Progenitor cell of endocrine pancreas (in vitro differentiated cells): ENCODE measurements at regions not wholly inside any gene's neighbourhood (a gene's known extent, or its start where the extent isn't known, plus 50 kb on each side); places are given as distances from the start of the nearest gene placed in this dataset.

Source experiments
- DNase-seq: peaks from one replicate; pipeline ENCODE4 v3.0.0; 2021; ENCODE audit warnings: low spot score; ENCODE audit not compliant: unreplicated experiment
- H3K27ac Mint-ChIP-seq: 2 replicates; pipeline ENCODE4 v1.8.0; 2021; ENCODE audit warnings: mild to moderate bottlenecking, moderate library complexity, mixed read lengths
- H3K27me3 Mint-ChIP-seq: 2 replicates; pipeline ENCODE4 v1.8.0; 2021; ENCODE audit warnings: mixed read lengths
- H3K36me3 Mint-ChIP-seq: 2 replicates; pipeline ENCODE4 v1.8.0; 2022; ENCODE audit warnings: mixed read lengths; ENCODE audit not compliant: insufficient read depth
- H3K4me1 Mint-ChIP-seq: 2 replicates; pipeline ENCODE4 v1.8.0; 2021; ENCODE audit warnings: low read depth, mixed read lengths
- H3K4me3 Mint-ChIP-seq: 2 replicates; pipeline ENCODE4 v1.8.0; 2021; ENCODE audit warnings: low read depth, mild to moderate bottlenecking, moderate library complexity, mixed read lengths
- H3K9me3 Mint-ChIP-seq: 2 replicates; pipeline ENCODE4 v1.8.0; 2021; ENCODE audit warnings: low read depth, mixed read lengths
- TF ChIP-seq, protein P1 (sequence below): fragments of 200-600 bp; sonication (generic); IDR thresholded peaks from one replicate; pipeline ENCODE4 v1.5.0; 2021; ENCODE audit warnings: antibody characterized with exemption, mild to moderate bottlenecking; ENCODE audit not compliant: unreplicated experiment

GRCh38 chr7:81301815-81302214 is 383.0 kb upstream of the SEMA3C start:
- Mint-ChIP-seq H3K9me3 (peaks cover under 1% of the 10 kb centered on the region), H3K4me3 (no peak overlapping the region), H3K36me3 (no peaks in the 10 kb centered on the region), H3K4me1 (peaks cover 7% of the 10 kb centered on the region), H3K27me3 (no peaks in the 10 kb centered on the region), H3K27ac (no peak overlapping the region)
- TF ChIP-seq, protein P1, sequence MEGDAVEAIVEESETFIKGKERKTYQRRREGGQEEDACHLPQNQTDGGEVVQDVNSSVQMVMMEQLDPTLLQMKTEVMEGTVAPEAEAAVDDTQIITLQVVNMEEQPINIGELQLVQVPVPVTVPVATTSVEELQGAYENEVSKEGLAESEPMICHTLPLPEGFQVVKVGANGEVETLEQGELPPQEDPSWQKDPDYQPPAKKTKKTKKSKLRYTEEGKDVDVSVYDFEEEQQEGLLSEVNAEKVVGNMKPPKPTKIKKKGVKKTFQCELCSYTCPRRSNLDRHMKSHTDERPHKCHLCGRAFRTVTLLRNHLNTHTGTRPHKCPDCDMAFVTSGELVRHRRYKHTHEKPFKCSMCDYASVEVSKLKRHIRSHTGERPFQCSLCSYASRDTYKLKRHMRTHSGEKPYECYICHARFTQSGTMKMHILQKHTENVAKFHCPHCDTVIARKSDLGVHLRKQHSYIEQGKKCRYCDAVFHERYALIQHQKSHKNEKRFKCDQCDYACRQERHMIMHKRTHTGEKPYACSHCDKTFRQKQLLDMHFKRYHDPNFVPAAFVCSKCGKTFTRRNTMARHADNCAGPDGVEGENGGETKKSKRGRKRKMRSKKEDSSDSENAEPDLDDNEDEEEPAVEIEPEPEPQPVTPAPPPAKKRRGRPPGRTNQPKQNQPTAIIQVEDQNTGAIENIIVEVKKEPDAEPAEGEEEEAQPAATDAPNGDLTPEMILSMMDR, result no peak
- DNase-seq, result no peak

DNA sequence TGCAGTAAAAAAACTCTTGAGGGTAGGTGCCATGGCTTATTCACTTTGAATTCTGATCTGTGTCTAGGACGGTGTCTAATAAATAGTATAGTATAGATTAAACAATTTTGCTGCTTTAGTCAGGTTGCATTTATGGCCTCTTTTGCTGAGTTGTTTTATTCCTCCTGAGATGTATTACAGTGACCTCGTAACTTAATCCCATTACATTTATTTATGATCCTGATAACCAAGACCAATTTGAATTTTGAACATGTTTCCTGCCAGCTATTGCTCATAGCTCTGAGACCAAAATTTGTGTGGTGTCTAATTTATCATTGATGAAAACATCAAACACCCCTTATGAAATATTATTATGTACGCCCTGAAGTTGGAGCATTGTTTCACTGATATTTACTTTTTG is 381.9 kb upstream of the SEMA3C start:
- Mint-ChIP-seq H3K27ac (no peak overlapping the region), H3K4me1 (peaks cover 7% of the 10 kb centered on the region), H3K36me3 (no peaks in the 10 kb centered on the region), H3K9me3 (peaks cover 3% of the 10 kb centered on the region), H3K4me3 (no peak overlapping the region), H3K27me3 (no peaks in the 10 kb centered on the region)
- TF ChIP-seq, protein P1, result no peak
- no peak for DNase-seq

- TF ChIP-seq, protein P1, result no peak
- no peak overlapping the region for H3K4me3 Mint-ChIP-seq
- peaks cover 3% of the 10 kb centered on the region for H3K9me3 Mint-ChIP-seq
- H3K27ac Mint-ChIP-seq, result no peak overlapping the region
- H3K4me1 Mint-ChIP-seq, result peaks cover 7% of the 10 kb centered on the region
- no peaks in the 10 kb centered on the region for H3K36me3 Mint-ChIP-seq
- H3K27me3 Mint-ChIP-seq, result no peaks in the 10 kb centered on the region
- no peak for DNase-seq
These were observed 380.9 kb upstream of the SEMA3C start for GRCh38 chr7:81299711-81300110.

- TF ChIP-seq, protein P1, result no peak
- Mint-ChIP-seq H3K4me1 (peaks cover 7% of the 10 kb centered on the region), H3K9me3 (peaks cover 3% of the 10 kb centered on the region), H3K27ac (no peak overlapping the region), H3K36me3 (no peaks in the 10 kb centered on the region), H3K4me3 (no peak overlapping the region), H3K27me3 (no peaks in the 10 kb centered on the region)
- no peak for DNase-seq
These were observed 380.3 kb upstream of the SEMA3C start for GRCh38 chr7:81298951-81299666.

DNA sequence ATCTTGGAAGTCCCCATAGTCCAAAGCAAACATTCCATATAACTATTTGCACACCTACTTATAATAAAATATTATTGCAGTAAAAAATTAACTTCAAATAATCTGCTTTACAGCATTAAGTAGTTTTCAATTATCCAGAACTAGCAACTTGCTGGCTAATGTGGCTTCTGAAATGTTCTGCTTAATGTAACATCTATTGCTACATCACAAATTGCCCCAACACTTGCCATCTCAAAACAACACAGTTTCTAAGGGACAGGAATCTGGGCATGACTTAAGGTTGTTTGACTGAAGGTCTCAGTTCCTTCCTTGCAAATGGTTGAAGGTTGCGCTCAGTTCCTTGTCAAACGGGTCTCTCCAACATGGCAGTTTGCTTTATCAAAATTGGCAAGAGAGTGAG is 378.5 kb upstream of the SEMA3C start:
- TF ChIP-seq, protein P1, result no peak
- peaks cover 3% of the 10 kb centered on the region for H3K9me3 Mint-ChIP-seq

More for the DNA sequence above, 378.5 kb upstream of the SEMA3C start:
- DNase-seq, result no peak
- H3K4me1 Mint-ChIP-seq, result peaks cover 7% of the 10 kb centered on the region
- H3K36me3 Mint-ChIP-seq, result no peaks in the 10 kb centered on the region
- H3K27me3 Mint-ChIP-seq, result no peaks in the 10 kb centered on the region
- no peak overlapping the region for H3K4me3 Mint-ChIP-seq
- no peak overlapping the region for H3K27ac Mint-ChIP-seq
